ENCODE measurements at regions not wholly inside any gene's neighbourhood (a gene's known extent, or its start where the extent isn't known, plus 50 kb on each side); places are given as distances from the start of the nearest gene placed in this dataset.
"Not testable (repeated sequence)": the region's sequence is repeated elsewhere in the genome, so short reads cannot be mapped to it uniquely, and the experiment has no call there.

- no peak for DNase-seq
Observed at GRCh38 chr3:137820366-137820765, 56.3 kb downstream of the SOX14 start.

GRCh38 chr3:137835096-137835495, 71.0 kb downstream of the SOX14 start:
- no peak for DNase-seq

DNA sequence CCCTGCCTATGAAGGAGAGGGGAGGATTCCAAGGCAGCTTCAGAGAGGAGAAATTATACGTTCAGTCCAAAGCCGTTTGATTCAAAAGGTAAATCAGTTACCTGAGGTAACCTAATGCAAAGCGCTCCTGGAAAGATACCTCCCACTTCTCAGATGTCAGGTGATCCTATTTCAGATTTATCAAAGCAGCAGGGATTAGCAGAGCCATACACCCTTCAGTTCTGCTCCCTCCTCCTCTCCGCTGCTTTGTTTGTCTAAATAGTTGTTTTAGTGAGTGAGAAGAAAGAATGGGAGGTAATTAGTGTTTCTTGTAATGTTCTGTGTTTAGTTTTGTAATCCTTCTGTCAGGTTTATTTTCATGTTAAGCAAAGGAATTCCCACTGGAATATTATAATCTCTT, 81.1 kb downstream of the SOX14 start:
- no peak for DNase-seq

GRCh38 chr3:137845666-137846065, 81.6 kb downstream of the SOX14 start:
- DNase-seq, result no peak

DNA sequence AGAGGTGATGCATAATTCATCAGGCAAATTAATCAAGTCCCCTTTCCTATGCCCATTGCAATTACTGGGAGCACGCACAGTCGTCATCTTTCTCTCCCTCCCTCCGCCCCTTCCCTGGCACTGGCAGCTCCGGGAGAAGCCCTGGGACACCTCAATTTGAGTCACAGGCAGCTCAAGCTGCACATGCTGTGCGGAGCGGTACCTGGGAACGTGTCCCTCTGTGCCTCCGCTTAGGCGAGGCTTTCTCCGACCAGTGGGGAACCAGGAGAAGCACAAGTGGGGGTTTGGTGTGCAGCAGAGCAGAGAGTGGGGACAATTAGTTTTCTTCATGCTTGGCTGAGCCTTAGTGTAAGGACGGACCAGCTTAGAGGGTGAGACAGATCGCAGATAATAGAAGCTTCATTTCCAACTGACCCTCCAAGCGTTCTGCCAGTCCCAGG, 88.3 kb downstream of the SOX14 start:
- no peak for DNase-seq

DNA sequence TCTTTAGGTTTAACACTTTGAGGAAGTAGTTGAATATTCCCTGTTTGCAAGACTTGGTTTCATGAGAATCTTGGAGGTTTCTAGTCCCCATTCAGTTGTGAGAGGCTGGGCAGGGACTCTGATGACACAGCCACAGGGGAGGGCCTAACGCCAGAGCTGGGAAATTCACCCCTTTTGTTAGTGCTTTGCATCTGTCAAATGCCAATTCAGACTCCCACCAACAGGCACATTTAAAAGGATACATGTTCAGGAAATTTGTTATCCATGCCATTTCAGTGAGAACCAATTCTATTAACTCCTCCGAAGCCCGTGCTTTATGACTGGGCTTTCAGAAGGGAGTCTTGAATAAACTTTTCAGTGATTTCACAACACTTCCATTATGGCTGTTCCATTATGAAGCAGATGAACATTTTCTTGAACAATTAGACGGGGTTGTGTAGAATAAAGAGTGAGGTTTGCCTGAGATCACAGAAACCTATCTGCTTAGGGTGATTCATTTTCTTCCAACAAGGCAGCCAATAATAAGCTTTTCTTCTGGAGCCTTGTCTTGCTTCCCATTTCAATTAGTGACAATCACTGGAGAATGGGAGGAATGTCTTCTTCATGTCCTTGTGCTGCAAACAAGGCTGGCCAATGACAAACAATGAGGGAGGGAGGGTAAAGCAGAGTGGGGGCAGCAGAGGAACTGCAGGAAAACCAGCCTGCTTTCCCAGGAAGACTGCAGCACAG, 90.6 kb downstream of the SOX14 start:
- no peak for DNase-seq

DNA sequence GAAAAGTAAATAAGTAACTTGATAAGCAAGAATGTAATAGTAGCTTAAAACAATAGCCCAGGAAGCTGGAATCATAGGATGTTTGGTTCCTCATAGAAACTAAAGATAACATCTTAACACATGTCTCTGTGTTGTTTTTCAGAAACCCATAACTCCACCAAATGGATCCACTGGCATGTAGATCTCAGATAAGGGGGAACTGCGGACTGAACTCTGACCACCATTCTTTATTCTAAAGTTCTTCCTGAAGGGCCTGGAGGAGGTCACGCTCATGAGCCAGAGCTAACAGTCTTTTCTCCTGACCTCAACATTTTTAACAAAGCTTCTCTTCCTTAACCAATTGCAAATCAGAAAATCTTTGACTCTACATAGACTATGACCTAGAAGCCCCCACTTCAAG, 101.9 kb downstream of the SOX14 start:
- DNase-seq, result no peak

- no peak for DNase-seq
Observed at GRCh38 chr3:137866933-137867332, 102.8 kb downstream of the SOX14 start.

- no peak for DNase-seq
Observed at GRCh38 chr3:137867611-137868010, 103.5 kb downstream of the SOX14 start.

DNA sequence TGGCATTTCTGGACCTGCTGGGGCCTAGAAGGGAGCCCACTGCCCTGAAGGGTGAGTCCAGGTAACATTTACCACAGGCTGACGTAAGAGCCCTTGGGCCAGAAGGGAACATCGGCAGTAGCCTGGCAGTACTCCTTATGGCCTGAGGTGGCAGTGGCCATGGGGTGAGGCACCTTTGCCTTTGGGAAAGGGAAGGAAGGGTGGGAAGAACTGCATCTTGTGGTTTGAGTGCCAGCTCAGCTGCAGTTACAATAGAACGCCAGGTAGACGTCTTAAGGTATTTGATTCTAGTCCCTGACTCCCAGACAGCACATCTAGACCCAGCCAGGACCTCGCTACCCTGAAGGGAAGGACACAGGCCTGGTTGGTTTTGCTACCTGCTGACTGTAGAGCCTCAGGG, 104.9 kb downstream of the SOX14 start:
- DNase-seq, result no peak

- DNase-seq, result not testable (repeated sequence)
Observed at GRCh38 chr3:137872589-137872988, 108.5 kb downstream of the SOX14 start.

GRCh38 chr3:137896842-137897241, 113.1 kb upstream of the CLDN18 start:
- DNase-seq, result not testable (repeated sequence)

- no peak for DNase-seq
Observed at GRCh38 chr3:137906985-137907649, 102.8 kb upstream of the CLDN18 start.

DNA sequence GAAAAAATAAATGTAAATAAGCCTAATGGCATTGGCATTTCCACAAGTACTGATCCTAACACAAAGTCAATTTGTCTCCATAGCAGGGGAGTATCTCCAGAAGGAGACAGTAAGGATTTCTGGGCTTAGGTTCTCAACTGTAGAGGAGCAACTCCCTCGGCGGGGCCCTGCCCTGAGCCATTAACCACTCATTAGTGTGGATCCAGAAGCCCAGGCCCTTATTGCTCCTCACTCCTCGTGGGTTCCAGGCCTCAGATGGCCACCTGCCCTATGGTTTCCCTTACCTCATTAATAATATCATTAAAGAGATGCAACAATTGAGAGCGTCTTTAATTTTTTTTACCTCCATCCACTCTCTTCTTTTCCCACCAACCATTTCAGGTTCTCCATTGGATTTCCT, 85.3 kb upstream of the CLDN18 start:
- no peak for DNase-seq

- DNase-seq, result no peak
Observed at GRCh38 chr3:137925080-137925479, 84.9 kb upstream of the CLDN18 start.

GRCh38 chr3:137926991-137927390, 83.0 kb upstream of the CLDN18 start:
- no peak for DNase-seq

DNA sequence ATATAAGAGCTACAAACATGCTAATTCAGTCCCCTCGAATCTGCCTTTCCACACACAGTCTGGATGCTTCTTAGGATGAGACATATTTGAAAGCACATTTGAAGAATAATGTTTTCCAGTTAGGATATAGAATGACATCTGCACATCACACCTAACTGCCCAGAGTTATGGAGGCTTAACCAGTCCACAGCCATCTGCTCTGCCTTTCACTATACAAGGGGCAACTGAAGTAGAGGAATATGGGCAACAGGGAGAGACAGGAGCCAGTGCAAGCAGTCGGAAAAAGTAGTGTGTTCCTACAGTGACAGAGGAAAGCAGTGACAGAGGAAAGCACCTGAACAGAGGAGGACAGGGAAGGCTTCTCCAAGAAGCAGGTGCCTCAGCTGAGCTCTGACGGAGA, 79.0 kb upstream of the CLDN18 start:
- no peak for DNase-seq

- no peak for DNase-seq
Observed at GRCh38 chr3:137938876-137939275, 71.1 kb upstream of the CLDN18 start.

DNA sequence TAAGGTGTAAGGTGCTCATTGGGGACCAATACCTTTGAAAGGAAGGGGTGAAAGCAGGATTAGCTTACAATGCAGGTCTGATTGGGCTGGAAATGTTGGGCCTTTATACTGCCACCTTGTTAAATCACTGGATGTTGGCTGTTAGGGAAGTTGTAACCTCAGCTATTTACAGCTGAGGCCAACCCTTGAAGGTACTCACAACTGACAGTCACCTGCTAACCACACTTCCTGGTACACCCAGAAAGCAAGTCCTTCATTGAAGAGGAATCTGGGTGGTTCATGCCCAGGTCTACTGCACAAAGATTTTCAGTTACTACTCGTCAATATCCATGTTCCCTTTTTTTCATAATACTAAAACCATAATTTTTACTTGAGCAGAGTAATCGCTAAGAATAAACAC, 65.4 kb upstream of the CLDN18 start:
- no peak for DNase-seq

DNA sequence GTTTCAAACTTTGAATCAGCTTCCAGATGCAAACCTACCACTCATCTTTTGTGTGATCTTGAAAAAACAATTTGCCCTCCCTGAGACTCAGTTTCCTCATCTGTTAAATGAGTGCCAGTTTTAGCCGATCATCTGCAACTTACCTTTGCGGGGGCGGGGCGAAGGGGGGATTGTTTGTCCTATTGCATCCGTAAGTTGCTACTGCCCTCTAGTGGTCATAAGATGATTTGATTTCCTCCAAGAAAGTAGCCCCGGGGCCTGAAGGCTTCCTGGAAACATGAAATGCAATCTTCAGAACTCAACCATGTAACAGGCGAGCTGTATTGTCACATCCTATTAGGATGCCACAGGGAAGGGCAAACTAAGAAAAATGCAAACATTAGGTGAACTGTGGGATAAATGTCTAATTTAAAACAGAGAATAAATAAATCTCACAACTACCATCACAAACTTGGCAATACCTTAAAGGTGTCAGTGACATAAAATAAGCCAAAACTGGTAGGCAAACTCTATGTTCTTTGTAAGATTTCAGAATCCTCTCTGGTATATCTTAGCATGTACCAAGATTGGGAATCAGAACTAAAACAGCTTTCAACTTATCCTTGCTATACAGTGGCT, 63.5 kb upstream of the CLDN18 start:
- DNase-seq, result peak; percentile 13

DNA sequence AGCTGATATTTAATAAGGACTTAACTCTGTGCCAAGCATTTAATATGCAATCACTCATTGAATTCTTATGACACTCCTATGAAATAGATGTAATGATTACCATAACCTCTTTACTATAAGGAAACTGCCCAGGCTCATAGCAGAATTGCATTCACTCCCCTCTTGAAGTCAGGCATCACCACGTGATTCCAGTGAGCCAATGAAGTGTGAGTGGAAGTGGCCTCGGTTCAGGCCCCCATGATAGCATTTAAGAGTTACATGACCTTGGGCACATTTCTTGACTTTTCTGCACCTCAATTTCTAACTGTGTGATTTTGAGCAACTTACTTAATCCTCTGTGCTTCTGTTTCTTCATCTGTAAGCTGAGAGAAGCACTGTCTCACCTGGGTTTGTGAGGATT, 62.8 kb upstream of the CLDN18 start:
- DNase-seq, result no peak

GRCh38 chr3:137948400-137949072, 61.4 kb upstream of the CLDN18 start:
- DNase-seq, result no peak

DNA sequence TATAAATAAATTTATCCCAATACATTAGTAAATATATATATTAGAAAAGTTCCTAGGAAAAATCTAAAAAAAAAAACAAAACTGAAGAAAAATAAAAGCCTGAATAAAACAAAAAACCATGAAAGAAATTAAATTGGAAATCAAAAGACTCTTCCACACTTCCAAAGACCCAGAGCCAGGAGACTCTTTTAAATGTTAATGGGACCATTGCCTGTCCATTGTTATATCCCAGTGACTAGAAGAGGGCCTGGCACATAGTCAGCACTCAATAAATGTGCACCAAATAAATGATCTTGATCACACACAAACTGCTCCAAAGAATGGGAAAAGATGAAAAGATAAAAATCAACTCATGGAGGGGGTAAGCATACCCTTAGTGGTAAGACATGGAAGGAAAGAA, 51.3 kb upstream of the CLDN18 start:
- DNase-seq, result no peak
